ENCODE measurements at regions not wholly inside any gene's neighbourhood (a gene's known extent, or its start where the extent isn't known, plus 50 kb on each side); places are given as distances from the start of the nearest gene placed in this dataset.

GRCh38 chr13:47241446-47241845 lies 344.6 kb upstream of the HTR2A start:
- no peaks in the 10 kb centered on the region for H3K79me2 ChIP-seq (ENCODE audit: control insufficient read depth, insufficient read depth, low read length)
- CTCF ChIA-PET, result no interaction called here
- H3K9me3 Mint-ChIP-seq (ENCODE audit: insufficient read depth), result no peaks in the 10 kb centered on the region
- no peaks in the 10 kb centered on the region for H3K9me3 ChIP-seq (ENCODE audit: control extremely low read depth in 1 of 3, control insufficient read depth in 2 of 3, insufficient read depth in 1 of 3, low read length in 2 of 3)
- ATAC-seq (ENCODE audit: low read depth), result no peak
- H3K4me2 ChIP-seq (replicated peaks; ENCODE audit: low read depth, low read length, poor library complexity, severe bottlenecking), result no peak overlapping the region
- no peaks in the 10 kb centered on the region for H3K27me3 Mint-ChIP-seq
- no peaks in the 10 kb centered on the region for H4K20me1 ChIP-seq (ENCODE audit: control insufficient read depth, insufficient read depth, low read length, poor library complexity, severe bottlenecking)
- no peaks in the 10 kb centered on the region for H3K4me1 ChIP-seq (ENCODE audit: control insufficient read depth in 2 of 2, insufficient read depth in 2 of 2, low read length in 2 of 2)
- no peak overlapping the region for H3K27ac ChIP-seq (ENCODE audit: low read length in 2 of 2)
- POLR2A ChIA-PET, result no interaction called here
- H3K36me3 ChIP-seq (replicated peaks in 1 of 2; ENCODE audit: control extremely low read depth in 1 of 2, control insufficient read depth in 1 of 2, extremely low read depth in 1 of 2, insufficient read depth in 2 of 2, low read length in 1 of 2), result no peaks in the 10 kb centered on the region
- no peaks in the 10 kb centered on the region for H3K27me3 ChIP-seq (replicated peaks in 1 of 4; ENCODE audit: control extremely low read depth in 1 of 4, control insufficient read depth in 3 of 4, insufficient read depth in 4 of 4, low read length in 3 of 4)
- H3K4me1 Mint-ChIP-seq, result no peaks in the 10 kb centered on the region
- H3K9ac ChIP-seq (ENCODE audit: low read length), result no peak overlapping the region
- 94% methylated on average over 2 of the region's 7 CpGs for WGBS (ENCODE audit: insufficient coverage)
- H3K4me3 Mint-ChIP-seq, result no peak overlapping the region
- TF ChIP-seq CTCF (IDR thresholded peaks at IDR 0.05) (no peak), EZH2 (IDR thresholded peaks at IDR 0.05; ENCODE audit: borderline replicate concordance, insufficient read depth, low read depth, low read length, poor library complexity, severe bottlenecking) (no peak)
- no peak overlapping the region for H3K4me3 ChIP-seq (ENCODE audit: control extremely low read depth in 1 of 5, extremely low read depth in 1 of 5, insufficient read depth in 1 of 5, low read depth in 2 of 5, low read length in 4 of 5)
- H3K27ac Mint-ChIP-seq, result no peak overlapping the region
- intact Hi-C loops (cut with micrococcal nuclease), result no loop called here
- no peak overlapping the region for H2AFZ ChIP-seq (ENCODE audit: insufficient read depth, low read depth, low read length, poor library complexity, severe bottlenecking)
- DNase-seq, result no peak

GRCh38 chr13:47239025-47239424 lies 342.2 kb upstream of the HTR2A start:
- H3K4me3 ChIP-seq (ENCODE audit: control extremely low read depth in 1 of 5, extremely low read depth in 1 of 5, insufficient read depth in 1 of 5, low read depth in 2 of 5, low read length in 4 of 5), result no peak overlapping the region
- H3K27ac ChIP-seq (ENCODE audit: low read length in 2 of 2), result no peak overlapping the region
- CTCF ChIA-PET, result no interaction called here
- DNase-seq (no peak), ATAC-seq (ENCODE audit: low read depth) (no peak)
- intact Hi-C loops (cut with micrococcal nuclease), result no loop called here
- H3K4me3 Mint-ChIP-seq, result no peak overlapping the region
- 97% methylated on average over 3 of the region's 3 CpGs for WGBS (ENCODE audit: insufficient coverage)
- no peaks in the 10 kb centered on the region for H3K36me3 ChIP-seq (replicated peaks in 1 of 2; ENCODE audit: control extremely low read depth in 1 of 2, control insufficient read depth in 1 of 2, extremely low read depth in 1 of 2, insufficient read depth in 2 of 2, low read length in 1 of 2)
- H3K9me3 Mint-ChIP-seq (ENCODE audit: insufficient read depth), result no peaks in the 10 kb centered on the region
- H3K9me3 ChIP-seq (ENCODE audit: control extremely low read depth in 1 of 3, control insufficient read depth in 2 of 3, insufficient read depth in 1 of 3, low read length in 2 of 3), result no peaks in the 10 kb centered on the region
- no peak overlapping the region for H3K27ac Mint-ChIP-seq
- no peaks in the 10 kb centered on the region for H3K27me3 ChIP-seq (replicated peaks in 1 of 4; ENCODE audit: control extremely low read depth in 1 of 4, control insufficient read depth in 3 of 4, insufficient read depth in 4 of 4, low read length in 3 of 4)
- H4K20me1 ChIP-seq (ENCODE audit: control insufficient read depth, insufficient read depth, low read length, poor library complexity, severe bottlenecking), result no peaks in the 10 kb centered on the region
- H3K4me1 ChIP-seq (ENCODE audit: control insufficient read depth in 2 of 2, insufficient read depth in 2 of 2, low read length in 2 of 2), result no peaks in the 10 kb centered on the region
- H2AFZ ChIP-seq (ENCODE audit: insufficient read depth, low read depth, low read length, poor library complexity, severe bottlenecking), result no peak overlapping the region
- POLR2A ChIA-PET, result no interaction called here
- no peak overlapping the region for H3K4me2 ChIP-seq (replicated peaks; ENCODE audit: low read depth, low read length, poor library complexity, severe bottlenecking)
- H3K9ac ChIP-seq (ENCODE audit: low read length), result no peak overlapping the region
- no peaks in the 10 kb centered on the region for H3K4me1 Mint-ChIP-seq
- no peaks in the 10 kb centered on the region for H3K79me2 ChIP-seq (ENCODE audit: control insufficient read depth, insufficient read depth, low read length)
- no peaks in the 10 kb centered on the region for H3K27me3 Mint-ChIP-seq
- TF ChIP-seq CTCF (IDR thresholded peaks at IDR 0.05) (no peak), EZH2 (IDR thresholded peaks at IDR 0.05; ENCODE audit: borderline replicate concordance, insufficient read depth, low read depth, low read length, poor library complexity, severe bottlenecking) (no peak)

Measured in B cell (primary cell).